Brain microvascular endothelial cell (primary cell): ENCODE measurements at regions not wholly inside any gene's neighbourhood (a gene's known extent, or its start where the extent isn't known, plus 50 kb on each side); places are given as distances from the start of the nearest gene placed in this dataset.

Experiments
- DNase-seq: peaks from one replicate; pipeline ENCODE4 v3.0.0-alpha.2; 2020
- H3K27ac ChIP-seq: fragments of 250-450 bp; sonication (Bioruptor Pico); 2 replicates; pipeline ENCODE4 v1.5.1; 2020; ENCODE audit warnings: mild to moderate bottlenecking, moderate library complexity
- H3K27me3 ChIP-seq: fragments of 250-450 bp; sonication (Bioruptor Pico); replicated peaks from 2 replicates; pipeline ENCODE4 v1.5.1; 2020; ENCODE audit warnings: mild to moderate bottlenecking
- H3K36me3 ChIP-seq: fragments of 250-450 bp; sonication (Bioruptor Pico); replicated peaks from 2 replicates; pipeline ENCODE4 v1.5.1; 2020; ENCODE audit warnings: mild to moderate bottlenecking
- H3K4me3 ChIP-seq: 2 replicates; pipeline ENCODE4 v1.5.1; 2011; ENCODE audit warnings: low read depth, mild to moderate bottlenecking, control low read depth, low read length, moderate library complexity
- CTCF ChIP-seq: IDR thresholded peaks from 2 replicates; pipeline ENCODE4 v1.5.1; 2011; ENCODE audit warnings: low read depth, mild to moderate bottlenecking, moderate library complexity, low read length, control low read depth, inconsistent platforms; ENCODE audit errors: missing control alignments
- in situ Hi-C: cut with HindIII; loops from 2 replicates; pipeline ENCODE4 v1.10.0; 2017; ENCODE audit warnings: low sequenced_read_pairs, low pct_ligation_motif_present

GRCh38 chr2:239679755-239680154 is 278.9 kb upstream of the HDAC4 start:
- TF ChIP-seq CTCF: no peak
- H3K36me3 ChIP-seq: no peaks in the 10 kb centered on the region
- no peaks in the 10 kb centered on the region for H3K27me3 ChIP-seq
- no peak for DNase-seq
- no peak overlapping the region for H3K4me3 ChIP-seq
- in situ Hi-C loops: no loop called here
- no peak overlapping the region for H3K27ac ChIP-seq

- no peak for DNase-seq
- no peak for TF ChIP-seq CTCF
- Histone ChIP-seq H3K36me3 (no peaks in the 10 kb centered on the region), H3K27me3 (no peaks in the 10 kb centered on the region), H3K4me3 (no peak overlapping the region), H3K27ac (no peak overlapping the region)
- in situ Hi-C loops: no loop called here
Observed at GRCh38 chr2:239678666-239679296, 278.0 kb upstream of the HDAC4 start.

- no peaks in the 10 kb centered on the region for H3K27me3 ChIP-seq
- no peak overlapping the region for H3K4me3 ChIP-seq
- no peak for TF ChIP-seq CTCF
- in situ Hi-C loops: no loop called here
- DNase-seq: no peak
- no peaks in the 10 kb centered on the region for H3K36me3 ChIP-seq
- H3K27ac ChIP-seq: no peak overlapping the region
Observed at GRCh38 chr2:239678186-239678490, 277.3 kb upstream of the HDAC4 start.

GRCh38 chr2:239677453-239678185 is 276.8 kb upstream of the HDAC4 start:
- no peak overlapping the region for H3K27ac ChIP-seq
- DNase-seq: no peak
- no peaks in the 10 kb centered on the region for H3K36me3 ChIP-seq
- no peak overlapping the region for H3K4me3 ChIP-seq
- in situ Hi-C loops: no loop called here
- no peak for TF ChIP-seq CTCF
- no peaks in the 10 kb centered on the region for H3K27me3 ChIP-seq

- Histone ChIP-seq H3K27me3 (no peaks in the 10 kb centered on the region), H3K27ac (no peak overlapping the region), H3K36me3 (no peaks in the 10 kb centered on the region), H3K4me3 (no peak overlapping the region)
- in situ Hi-C loops: no loop called here
- no peak for TF ChIP-seq CTCF
- DNase-seq: no peak
Observed at GRCh38 chr2:239676716-239677452, 276.1 kb upstream of the HDAC4 start.
